Liver (tissue), 8 donors: ENCODE measurements at regions not wholly inside any gene's neighbourhood (a gene's known extent, or its start where the extent isn't known, plus 50 kb on each side); places are given as distances from the start of the nearest gene placed in this dataset.

ENCODE experiments used
- DNase-seq: peaks from one replicate; pipeline ENCODE4 v3.0.0-alpha.2; 2017; ENCODE audit warnings: low spot score
- H3K27ac ChIP-seq, 2 donors: one replicate each; pipeline ENCODE4 v1.7.0; 2013; ENCODE audit warnings: inconsistent platforms in 2 of 2, low read length in 2 of 2, control low read depth in 1 of 2, low read depth in 1 of 2, mild to moderate bottlenecking in 1 of 2
- H3K27me3 ChIP-seq, 4 donors: one replicate each; pipeline versions ENCODE4 v1.6.1 to v1.7.0; 2013; ENCODE audit warnings: low read length in 3 of 4, inconsistent platforms in 1 of 4, mild to moderate bottlenecking in 1 of 4, moderate library complexity in 1 of 4; ENCODE audit not compliant: control insufficient read depth in 4 of 4, insufficient read depth in 4 of 4
- H3K36me3 ChIP-seq, 4 donors: one replicate each; pipeline versions ENCODE4 v1.6.1 to v1.7.0; 2013; ENCODE audit warnings: low read length in 3 of 4, mild to moderate bottlenecking in 3 of 4, low read depth in 1 of 4, moderate library complexity in 1 of 4; ENCODE audit not compliant: control insufficient read depth in 4 of 4, insufficient read depth in 3 of 4
- H3K4me1 ChIP-seq, 4 donors: one replicate each; pipeline versions ENCODE4 v1.6.1 to v1.7.0; 2013; ENCODE audit warnings: low read length in 3 of 4, mild to moderate bottlenecking in 3 of 4, moderate library complexity in 1 of 4; ENCODE audit not compliant: control insufficient read depth in 4 of 4, insufficient read depth in 4 of 4
- H3K4me3 ChIP-seq, 3 donors: one replicate each; pipeline versions ENCODE4 v1.6.1 to v1.7.0; 2013; ENCODE audit warnings: low read length in 3 of 3, control low read depth in 1 of 3, low read depth in 1 of 3, mild to moderate bottlenecking in 1 of 3
- H3K9ac ChIP-seq, 2 donors: one replicate each; pipeline ENCODE4 v1.7.0; 2013; ENCODE audit warnings: low read length in 2 of 2, mild to moderate bottlenecking in 2 of 2, moderate library complexity in 2 of 2, control low read depth in 1 of 2, low read depth in 1 of 2
- H3K9me3 ChIP-seq, 4 donors: one replicate each; pipeline versions ENCODE4 v1.6.1 to v1.7.0; 2013; ENCODE audit warnings: low read length in 3 of 4; ENCODE audit not compliant: control insufficient read depth in 4 of 4
- ATF3 ChIP-seq: IDR thresholded peaks from 2 replicates; pipeline ENCODE4 v1.6.1; 2016; ENCODE audit warnings: antibody characterized with exemption
- CTCF ChIP-seq: fragments of 150-350 bp; IDR thresholded peaks from 2 replicates; pipeline ENCODE4 v1.5.1; 2017; ENCODE audit warnings: improper control_type of control experiment, low read depth, low read length; ENCODE audit not compliant: missing input control
- EGR1 ChIP-seq, 2 donors: IDR thresholded peaks; 2 replicates each; pipeline ENCODE4 v1.6.1; 2016 to 2018; ENCODE audit warnings: antibody characterized with exemption in 2 of 2, low read depth in 2 of 2
- FOXA1 ChIP-seq: IDR thresholded peaks from 2 replicates; pipeline ENCODE4 v1.6.1; 2016; ENCODE audit warnings: antibody characterized with exemption
- FOXA2 ChIP-seq: IDR thresholded peaks from 2 replicates; pipeline ENCODE4 v1.6.1; 2016; ENCODE audit warnings: antibody characterized with exemption
- GABPA ChIP-seq, 2 donors: IDR thresholded peaks in 1 of 2; conservative IDR thresholded peaks in 1 of 2; 2 replicates each; pipeline ENCODE4 v1.6.1; 2016; ENCODE audit warnings: antibody characterized with exemption in 2 of 2, mild to moderate bottlenecking in 1 of 2, moderate library complexity in 1 of 2
- HNF4A ChIP-seq, 2 donors: conservative IDR thresholded peaks; 2 replicates each; pipeline ENCODE4 v1.6.1; 2016; ENCODE audit warnings: antibody characterized with exemption in 2 of 2, mild to moderate bottlenecking in 2 of 2
- HNF4G ChIP-seq: IDR thresholded peaks from 2 replicates; pipeline ENCODE4 v1.6.1; 2016; ENCODE audit warnings: antibody characterized with exemption
- JUND ChIP-seq, 2 donors: IDR thresholded peaks; 2 replicates each; pipeline ENCODE4 v1.6.1; 2016; ENCODE audit warnings: antibody characterized with exemption in 2 of 2
- MAX ChIP-seq: IDR thresholded peaks from 2 replicates; pipeline ENCODE4 v1.6.1; 2016; ENCODE audit warnings: antibody characterized with exemption
- NR2F2 ChIP-seq: IDR thresholded peaks from 2 replicates; pipeline ENCODE4 v1.6.1; 2016; ENCODE audit warnings: antibody characterized with exemption
- RAD21 ChIP-seq, 2 donors: IDR thresholded peaks; 2 replicates each; pipeline ENCODE4 v1.6.1; 2016; ENCODE audit warnings: antibody characterized with exemption in 2 of 2, mild to moderate bottlenecking in 2 of 2
- REST ChIP-seq: IDR thresholded peaks from 2 replicates; pipeline ENCODE4 v1.6.1; 2016; ENCODE audit warnings: antibody characterized with exemption, mild to moderate bottlenecking
- RXRA ChIP-seq, 2 donors: IDR thresholded peaks; 2 replicates each; pipeline ENCODE4 v1.6.1; 2017 to 2018; ENCODE audit warnings: antibody characterized with exemption in 2 of 2, mild to moderate bottlenecking in 1 of 2
- SP1 ChIP-seq: IDR thresholded peaks from 2 replicates; pipeline ENCODE4 v1.6.1; 2018; ENCODE audit warnings: antibody characterized with exemption, mild to moderate bottlenecking
- TAF1 ChIP-seq: conservative IDR thresholded peaks from 2 replicates; pipeline ENCODE4 v1.6.1; 2016; ENCODE audit warnings: antibody characterized with exemption, mild to moderate bottlenecking
- YY1 ChIP-seq: IDR thresholded peaks from 2 replicates; pipeline ENCODE4 v1.6.1; 2016; ENCODE audit warnings: antibody characterized with exemption, mild to moderate bottlenecking
- ZBTB33 ChIP-seq: IDR thresholded peaks from 2 replicates; pipeline ENCODE4 v1.6.1; 2016; ENCODE audit warnings: antibody characterized with exemption
- WGBS: extraction: QIAGEN DNeasy Blood & Tissue Kit; methylation state at CpG from one replicate; pipeline ENCODE4 v1.1.7; 2013; 5-methylcytosine and 5-hydroxymethylcytosine counted together
- donor health status: healthy.
- donor health status: healthy.
- donor health status: healthy.
- donor health status: healthy.
- donor health status: healthy.

- Histone ChIP-seq H3K27me3 (no peaks in the 10 kb centered on the region), H3K9me3 (no peaks in the 10 kb centered on the region), H3K4me3 (no peak overlapping the region), H3K4me1 (peaks cover 0 to 10% (median 5%) of the 10 kb centered on the region in 4 donors), H3K27ac (no peak overlapping the region), H3K9ac (no peak overlapping the region), H3K36me3 (no peaks in the 10 kb centered on the region)
- TF ChIP-seq MAX, result no peak
- no peak for TF ChIP-seq HNF4A (conservative IDR thresholded peaks at IDR 0.05)
- TF ChIP-seq FOXA1, result no peak
- TF ChIP-seq TAF1, result no peak
- TF ChIP-seq SP1, result no peak
- no peak for TF ChIP-seq YY1
- TF ChIP-seq EGR1 (IDR thresholded peaks at IDR 0.05; ENCODE audit: low read depth in 2 of 2), result no peak
- no peak for TF ChIP-seq NR2F2
- TF ChIP-seq JUND (IDR thresholded peaks at IDR 0.05), result no peak
- no peak for TF ChIP-seq HNF4G
- TF ChIP-seq ZBTB33, result no peak
- no peak for TF ChIP-seq RAD21 (IDR thresholded peaks at IDR 0.05)
- no peak for TF ChIP-seq GABPA (IDR thresholded peaks at IDR 0.05 in 1 of 2, conservative IDR thresholded peaks at IDR 0.05 in 1 of 2)
- DNase-seq, result no peak
- 85% methylated on average over 3 of the region's 3 CpGs for WGBS
These were observed 107.1 kb upstream of the UBE3A start for GRCh38 chr15:25545889-25546288.

- H3K9me3 ChIP-seq, result no peaks in the 10 kb centered on the region
- TF ChIP-seq TAF1 (no peak), HNF4A (conservative IDR thresholded peaks at IDR 0.05) (no peak), HNF4G (no peak), REST (no peak), YY1 (no peak), MAX (no peak), ATF3 (no peak), JUND (IDR thresholded peaks at IDR 0.05) (no peak), FOXA2 (no peak), ZBTB33 (no peak), RAD21 (IDR thresholded peaks at IDR 0.05) (no peak), FOXA1 (no peak), RXRA (IDR thresholded peaks at IDR 0.05) (no peak), GABPA (IDR thresholded peaks at IDR 0.05 in 1 of 2, conservative IDR thresholded peaks at IDR 0.05 in 1 of 2) (no peak), CTCF (no peak), SP1 (no peak), EGR1 (IDR thresholded peaks at IDR 0.05; ENCODE audit: low read depth in 2 of 2) (no peak)
- no peaks in the 10 kb centered on the region for H3K27me3 ChIP-seq
- H3K9ac ChIP-seq, result no peak overlapping the region
- H3K27ac ChIP-seq, result no peak overlapping the region
- no peak overlapping the region for H3K4me3 ChIP-seq
- peaks cover 0 to 10% (median 5%) of the 10 kb centered on the region in 4 donors for H3K4me1 ChIP-seq
- H3K36me3 ChIP-seq, result no peaks in the 10 kb centered on the region
- no peak for DNase-seq
- 86% methylated on average over 1 of the region's 1 CpG for WGBS
These were observed 106.2 kb upstream of the UBE3A start for GRCh38 chr15:25545017-25545416.
